Right atrium auricular region (tissue), 2 donors: ENCODE measurements at regions not wholly inside any gene's neighbourhood (a gene's known extent, or its start where the extent isn't known, plus 50 kb on each side); places are given as distances from the start of the nearest gene placed in this dataset.
A peak's percentile ranks its signal among the peaks of the same experiment; 100 is the strongest.

Source experiments
- DNase-seq: peaks from one replicate; pipeline ENCODE4 v3.0.0-alpha.2; 2019; ENCODE audit warnings: low spot score
- H3K27ac ChIP-seq, 2 donors: fragments of 200-600 bp; sonication (generic); 1 replicate in 1 of 2; 2 replicates in 1 of 2; pipeline ENCODE4 v1.5.1; 2016 to 2019
- H3K27me3 ChIP-seq, 2 donors: fragments of 200-600 bp; sonication (generic); one replicate each; pipeline versions ENCODE4 v1.5.1 to v1.6.0; 2017 to 2019
- H3K36me3 ChIP-seq: fragments of 200-600 bp; sonication (generic); one replicate; pipeline ENCODE4 v1.5.1; 2016
- H3K4me1 ChIP-seq, 2 donors: fragments of 200-600 bp; sonication (generic); one replicate each; pipeline versions ENCODE4 v1.5.1 to v1.6.0; 2017 to 2019
- H3K4me3 ChIP-seq, 2 donors: fragments of 200-600 bp; sonication (generic); 1 replicate in 1 of 2; 2 replicates in 1 of 2; pipeline ENCODE4 v1.5.1; 2017 to 2019; ENCODE audit warnings: mild to moderate bottlenecking in 1 of 2, moderate library complexity in 1 of 2
- H3K9me3 ChIP-seq, 2 donors: fragments of 200-600 bp; sonication (generic); one replicate each; pipeline ENCODE4 v1.5.1; 2019
- CTCF ChIP-seq, 2 donors: fragments of 200-600 bp; sonication (generic); IDR thresholded peaks; one replicate each; pipeline ENCODE4 v1.5.1; 2019; ENCODE audit warnings: antibody characterized with exemption in 2 of 2

DNA sequence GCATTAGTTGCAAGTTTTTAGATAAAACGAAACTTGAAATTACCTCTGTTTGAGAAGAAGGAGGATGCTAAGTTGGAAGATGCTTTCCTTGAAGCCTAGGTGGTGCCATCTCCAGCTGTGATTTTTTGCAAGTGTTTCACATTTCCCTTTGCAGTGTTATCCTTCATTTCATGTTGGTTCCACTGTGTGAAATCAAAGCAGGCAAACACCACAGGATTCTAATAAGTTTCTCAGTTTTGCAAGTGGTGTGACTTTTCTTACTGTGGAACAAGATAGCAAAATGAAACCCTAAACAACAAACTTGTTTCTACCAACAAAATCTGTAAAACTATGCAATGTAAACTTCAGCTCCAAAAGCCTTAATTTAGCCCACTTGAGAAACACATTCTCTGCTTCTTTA lies 260.9 kb downstream of the OXSM start:
- Histone ChIP-seq H3K9me3 (no peaks in the 10 kb centered on the region), H3K27ac (no peak overlapping the region), H3K36me3 (no peaks in the 10 kb centered on the region), H3K4me3 (no peak overlapping the region), H3K4me1 (no peaks in the 10 kb centered on the region), H3K27me3 (no peaks in the 10 kb centered on the region)
- no peak for TF ChIP-seq CTCF (IDR thresholded peaks at IDR 0.05)
- no peak for DNase-seq

DNA sequence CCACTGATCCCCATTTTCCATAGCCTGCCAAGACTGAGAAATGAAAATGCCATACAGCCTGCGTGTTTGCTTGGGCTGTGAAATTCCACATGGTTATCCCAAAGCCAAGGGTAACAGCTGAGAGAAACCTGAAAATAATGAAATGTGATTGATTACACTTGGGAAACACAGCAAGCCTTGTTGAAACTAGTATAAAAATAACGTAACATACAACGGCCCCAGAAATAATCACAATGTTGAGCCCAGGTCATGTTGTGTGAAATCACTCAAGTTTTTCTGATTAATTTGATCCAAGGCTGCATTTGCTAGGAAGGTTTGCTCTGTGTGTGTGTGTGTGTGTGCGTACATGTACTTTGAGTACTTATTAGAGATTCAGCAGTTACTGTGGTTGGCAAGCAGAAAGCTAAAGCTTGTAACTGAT lies 269.0 kb downstream of the OXSM start:
- TF ChIP-seq CTCF (IDR thresholded peaks at IDR 0.05) = no peak
- Histone ChIP-seq H3K27me3 (no peaks in the 10 kb centered on the region), H3K27ac (no peak overlapping the region), H3K4me1 (no peaks in the 10 kb centered on the region), H3K36me3 (no peaks in the 10 kb centered on the region), H3K4me3 (no peak overlapping the region), H3K9me3 (no peaks in the 10 kb centered on the region)
- no peak for DNase-seq

GRCh38 chr3:26061947-26062346 lies 272.1 kb downstream of the OXSM start:
- no peak for TF ChIP-seq CTCF (IDR thresholded peaks at IDR 0.05)
- no peaks in the 10 kb centered on the region for H3K27me3 ChIP-seq
- no peak for DNase-seq
- H3K4me1 ChIP-seq = no peaks in the 10 kb centered on the region
- no peak overlapping the region for H3K4me3 ChIP-seq
- no peaks in the 10 kb centered on the region for H3K9me3 ChIP-seq
- no peak overlapping the region for H3K27ac ChIP-seq
- no peaks in the 10 kb centered on the region for H3K36me3 ChIP-seq

DNA sequence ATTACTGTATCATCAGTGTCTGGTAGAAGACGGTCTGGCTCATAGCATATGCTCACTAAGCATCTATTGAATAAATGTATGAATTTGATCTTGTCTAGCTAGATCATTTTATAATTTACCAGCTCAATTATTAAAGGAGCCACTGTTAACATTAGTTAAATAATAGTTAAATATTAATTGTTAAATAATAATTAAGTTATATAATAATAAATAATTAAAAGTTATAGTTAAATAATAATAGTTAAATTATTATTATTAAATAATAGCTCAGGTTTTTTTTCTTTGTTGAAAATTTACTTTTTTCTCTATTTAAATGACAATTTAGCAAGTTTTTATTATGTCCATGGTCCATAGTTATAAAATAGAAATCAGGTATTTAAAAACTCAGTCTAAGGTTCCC lies 274.4 kb downstream of the OXSM start:
- Histone ChIP-seq H3K36me3 (no peaks in the 10 kb centered on the region), H3K27me3 (no peaks in the 10 kb centered on the region), H3K27ac (no peak overlapping the region), H3K4me1 (peaks cover 0 to 9% of the 10 kb centered on the region in 2 donors), H3K9me3 (no peaks in the 10 kb centered on the region), H3K4me3 (no peak overlapping the region)
- no peak for DNase-seq
- no peak for TF ChIP-seq CTCF (IDR thresholded peaks at IDR 0.05)

DNA sequence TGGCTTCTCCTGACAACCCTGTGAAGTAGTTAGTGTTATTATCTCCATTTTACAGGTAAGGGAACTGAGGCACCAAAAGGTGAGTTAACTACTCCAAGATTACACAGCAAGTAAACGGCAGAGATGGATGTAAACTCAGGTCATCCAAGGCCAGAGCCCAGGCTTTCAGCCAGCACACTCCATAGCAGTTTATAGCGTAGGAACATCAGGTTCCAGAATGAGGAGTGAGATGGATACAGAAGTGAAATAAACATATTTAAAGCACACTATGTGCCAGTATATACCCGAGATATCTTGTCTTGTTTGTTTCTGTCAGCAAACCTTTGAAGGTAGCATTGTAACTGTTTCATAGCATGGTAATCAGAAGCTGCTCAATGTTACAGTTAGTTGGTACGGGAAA lies 279.0 kb downstream of the OXSM start:
- Histone ChIP-seq H3K27ac (peak overlapping the region; percentile 50 to 77), H3K4me1 (peaks cover 0 to 20% of the 10 kb centered on the region in 2 donors), H3K27me3 (no peaks in the 10 kb centered on the region), H3K36me3 (no peaks in the 10 kb centered on the region), H3K9me3 (no peaks in the 10 kb centered on the region), H3K4me3 (no peak overlapping the region)
- no peak for DNase-seq
- no peak for TF ChIP-seq CTCF (IDR thresholded peaks at IDR 0.05)

DNA sequence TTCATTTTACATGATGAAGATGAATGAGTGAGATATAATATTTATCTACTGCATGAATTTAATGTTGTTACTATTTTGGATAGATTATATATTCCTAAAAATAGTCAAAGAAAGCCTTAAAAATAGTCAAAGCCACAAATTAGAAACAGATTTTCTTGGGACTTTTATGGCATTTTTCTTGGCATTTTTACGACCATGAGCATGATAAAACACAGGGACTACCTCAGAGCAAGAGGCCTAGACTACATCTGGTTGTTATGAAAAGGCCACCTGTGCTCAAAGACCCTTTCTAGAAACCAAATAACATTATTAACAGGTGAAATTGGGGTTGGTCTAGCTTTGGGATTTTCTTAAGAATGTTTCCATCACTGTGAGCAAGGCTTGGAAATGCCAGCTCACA lies 281.0 kb downstream of the OXSM start:
- Histone ChIP-seq H3K27ac (no peak overlapping the region), H3K27me3 (no peaks in the 10 kb centered on the region), H3K9me3 (no peaks in the 10 kb centered on the region), H3K4me3 (no peak overlapping the region), H3K36me3 (no peaks in the 10 kb centered on the region), H3K4me1 (peaks cover 0 to 20% of the 10 kb centered on the region in 2 donors)
- no peak for TF ChIP-seq CTCF (IDR thresholded peaks at IDR 0.05)
- DNase-seq = no peak
